NCI-H460 (cell line): ENCODE measurements at regions not wholly inside any gene's neighbourhood (a gene's known extent, or its start where the extent isn't known, plus 50 kb on each side); places are given as distances from the start of the nearest gene placed in this dataset.

ENCODE experiments used
- DNase-seq: peaks from one replicate; pipeline ENCODE4 v3.0.0-alpha.2; 2016; ENCODE audit warnings: low read depth; ENCODE audit errors: extremely low read depth

DNA sequence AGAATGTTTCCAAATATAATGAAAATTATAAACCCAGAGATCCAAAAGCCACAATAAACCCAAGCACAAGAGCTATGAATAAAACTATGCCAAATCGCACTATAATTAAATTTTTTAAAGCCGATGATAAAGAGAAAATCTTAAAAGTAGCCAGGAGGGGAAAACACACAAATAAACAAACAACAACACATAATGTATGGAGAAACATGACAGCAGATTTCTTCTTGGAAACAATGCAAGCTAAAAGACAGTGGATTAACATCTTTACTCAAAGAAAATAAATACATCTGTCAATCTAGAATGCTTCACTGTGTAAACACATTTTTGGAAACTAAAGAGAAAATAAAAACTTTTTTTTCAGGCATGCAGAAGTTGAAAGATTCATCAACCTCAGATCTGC lies 53.0 kb upstream of the SMOX start:
- DNase-seq, result no peak

DNA sequence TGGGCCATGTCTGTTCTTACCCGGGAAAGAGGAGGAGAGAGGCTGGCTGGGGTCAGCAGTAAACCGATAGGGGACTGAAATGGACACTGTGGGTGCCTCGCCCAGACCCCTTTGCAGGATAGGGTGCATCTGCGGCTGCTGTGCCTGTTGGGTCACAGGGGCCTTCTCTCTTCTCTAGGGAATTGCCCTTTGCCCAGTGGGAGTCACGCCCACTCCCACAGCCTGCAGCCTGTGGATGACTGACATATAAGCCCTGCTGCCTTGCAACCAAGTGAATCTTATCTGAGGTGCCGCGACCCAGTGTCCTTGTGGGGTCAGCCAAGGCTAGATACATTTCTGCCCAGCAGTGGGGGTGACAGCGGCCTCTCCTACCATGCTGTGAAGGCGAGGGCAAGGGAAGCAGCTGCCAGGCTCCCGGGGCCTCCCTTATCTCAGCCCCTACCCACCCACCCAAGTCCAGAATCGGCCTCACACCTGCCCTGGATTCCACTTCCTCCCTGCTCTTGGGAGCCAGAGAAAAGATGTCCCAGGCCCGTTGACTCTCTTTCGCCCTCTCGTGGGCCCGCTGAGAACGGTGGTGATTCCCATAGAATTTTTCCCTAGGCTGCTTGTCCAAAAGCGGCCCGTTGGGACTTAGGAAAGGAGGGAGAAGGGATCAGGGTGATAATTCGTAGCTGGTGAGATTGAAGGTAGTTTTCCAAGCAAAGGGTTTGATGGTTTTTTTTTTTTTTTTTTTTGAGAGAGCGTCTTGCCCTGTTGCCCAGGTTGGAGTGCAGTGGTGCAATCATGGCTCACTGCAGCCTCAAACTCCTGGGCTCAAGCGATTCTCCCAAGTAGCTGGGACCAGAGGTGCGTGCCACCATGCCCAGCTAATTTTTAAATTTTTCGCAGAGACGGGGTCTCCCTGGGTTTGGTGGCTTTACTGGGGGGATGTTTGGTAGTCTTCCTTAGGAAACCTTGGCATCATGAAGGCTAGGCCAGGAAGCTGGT lies 56.8 kb upstream of the SMOX start:
- DNase-seq, result peak; percentile 62

GRCh38 chr20:4090756-4091489 lies 57.7 kb upstream of the SMOX start:
- DNase-seq, result no peak

- no peak for DNase-seq
These were observed 58.7 kb upstream of the SMOX start for GRCh38 chr20:4089756-4090487.

DNA sequence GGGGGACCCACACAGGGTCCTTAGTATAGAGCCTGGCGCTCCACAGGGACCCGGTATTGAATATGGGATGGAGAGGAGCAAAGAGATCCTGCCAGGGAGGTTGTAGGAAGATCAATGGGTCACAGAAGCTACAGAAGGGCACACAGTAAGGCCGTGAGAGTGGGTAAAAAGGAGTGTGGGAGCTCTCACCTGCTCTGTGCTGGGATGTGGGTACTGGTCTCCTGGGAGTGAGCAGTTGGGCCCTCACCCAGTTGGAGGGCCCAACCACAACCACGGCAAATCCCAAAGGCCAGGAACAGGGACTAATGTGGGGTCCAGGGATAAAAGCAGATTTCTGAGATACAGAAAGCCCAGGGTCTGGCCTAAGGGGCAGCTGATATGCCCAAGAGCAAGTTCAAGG lies 59.9 kb upstream of the SMOX start:
- no peak for DNase-seq

- no peak for DNase-seq
These were observed 60.7 kb upstream of the SMOX start for GRCh38 chr20:4087923-4088322.

DNA sequence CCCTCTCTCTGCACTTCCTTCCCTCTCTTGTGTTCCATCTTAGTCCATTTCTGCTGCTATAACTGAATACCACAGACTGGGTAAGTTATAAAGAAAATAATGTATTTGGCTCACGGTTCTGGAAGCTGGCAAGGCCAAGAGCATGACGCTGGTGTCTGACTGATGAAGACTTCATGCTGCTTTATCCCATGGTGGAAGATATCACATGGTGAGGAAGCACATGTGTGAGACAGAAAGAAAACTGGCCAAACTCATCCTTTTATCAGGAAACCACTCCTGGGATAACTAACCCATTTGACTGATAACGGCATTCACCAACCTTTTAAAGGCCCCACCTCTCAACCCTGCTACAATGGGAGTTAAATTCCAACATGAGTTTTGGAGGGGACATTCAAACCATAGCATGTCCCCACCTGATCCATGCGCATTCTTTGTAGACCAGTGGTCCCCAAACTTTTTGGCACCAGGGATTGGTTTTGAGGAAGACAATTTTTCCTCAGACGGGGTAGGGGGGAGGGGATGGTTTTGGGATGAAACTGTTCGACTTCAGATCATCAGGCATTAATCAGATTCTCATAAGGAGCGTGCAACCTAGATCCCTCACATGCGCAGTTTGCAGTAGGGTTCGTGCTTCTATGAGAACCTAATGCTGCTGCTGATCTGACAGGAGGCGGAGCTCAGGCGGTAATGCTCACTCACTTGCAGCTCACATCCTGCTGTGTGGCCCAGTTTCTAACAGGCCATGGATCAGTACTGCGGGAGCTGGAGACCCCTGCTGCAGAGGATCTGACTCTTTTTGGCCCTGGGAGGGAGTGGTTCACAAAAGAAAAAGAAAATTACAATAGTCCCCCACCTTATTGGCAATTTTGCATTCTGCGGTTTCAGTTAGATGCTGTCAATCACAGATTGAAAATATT lies 61.6 kb upstream of the SMOX start:
- no peak for DNase-seq

DNA sequence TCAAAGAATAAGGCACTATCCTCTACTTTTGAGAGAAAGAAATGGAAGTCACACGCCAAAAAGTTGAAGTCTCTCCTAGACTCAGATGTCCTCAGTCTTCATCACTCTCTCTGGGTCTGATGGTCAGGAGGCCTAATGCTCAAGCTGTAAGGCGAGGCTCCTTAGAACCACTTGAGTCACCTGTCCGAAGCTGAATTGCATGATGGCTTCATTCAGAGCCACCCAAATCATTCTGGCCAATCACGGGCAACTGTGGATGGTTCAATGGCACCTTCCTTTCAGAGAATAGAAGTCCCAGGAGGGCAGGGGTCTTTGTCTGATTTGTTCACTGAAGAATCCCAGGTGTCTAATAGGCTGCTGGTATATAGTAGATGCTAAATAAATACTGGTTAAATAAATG lies 63.9 kb upstream of the SMOX start:
- no peak for DNase-seq

GRCh38 chr20:4084096-4084495 lies 64.5 kb upstream of the SMOX start:
- DNase-seq, result no peak

DNA sequence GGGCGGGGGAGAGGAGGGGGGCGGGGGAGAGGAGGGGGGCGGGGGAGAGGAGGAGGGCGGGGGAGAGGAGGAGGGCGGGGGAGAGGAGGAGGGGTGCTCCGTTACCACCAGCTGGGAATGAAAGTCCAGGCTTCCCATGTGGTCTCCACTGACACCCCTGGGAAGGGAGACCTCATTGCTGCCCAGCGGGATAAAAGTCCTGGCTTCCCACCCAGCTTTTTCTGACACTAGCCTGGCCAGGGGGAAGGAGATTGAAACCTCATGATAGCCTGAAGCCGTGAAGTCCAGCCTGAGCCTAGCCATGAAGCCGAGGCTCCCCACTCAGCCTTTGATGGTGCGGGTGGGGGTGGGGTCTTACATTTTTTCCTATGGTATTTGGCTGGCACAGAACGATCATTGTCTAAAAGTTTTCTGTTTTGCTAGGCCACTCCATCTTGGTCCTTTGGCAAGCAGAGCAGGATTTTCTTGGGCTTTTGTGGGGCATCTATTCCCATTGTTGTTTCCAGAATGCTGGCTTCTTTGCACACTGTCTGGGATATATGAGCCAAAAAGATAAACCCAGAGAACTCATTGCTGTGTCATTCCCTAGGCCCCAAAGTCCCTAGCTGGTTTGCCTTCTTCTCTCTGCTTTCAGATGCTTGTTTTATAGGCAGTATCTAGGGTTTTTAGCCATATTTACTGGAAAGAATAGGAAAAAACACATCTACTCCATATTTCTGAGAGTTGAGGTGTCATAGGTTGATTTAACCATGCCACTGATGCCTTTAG lies 65.3 kb upstream of the SMOX start:
- no peak for DNase-seq

DNA sequence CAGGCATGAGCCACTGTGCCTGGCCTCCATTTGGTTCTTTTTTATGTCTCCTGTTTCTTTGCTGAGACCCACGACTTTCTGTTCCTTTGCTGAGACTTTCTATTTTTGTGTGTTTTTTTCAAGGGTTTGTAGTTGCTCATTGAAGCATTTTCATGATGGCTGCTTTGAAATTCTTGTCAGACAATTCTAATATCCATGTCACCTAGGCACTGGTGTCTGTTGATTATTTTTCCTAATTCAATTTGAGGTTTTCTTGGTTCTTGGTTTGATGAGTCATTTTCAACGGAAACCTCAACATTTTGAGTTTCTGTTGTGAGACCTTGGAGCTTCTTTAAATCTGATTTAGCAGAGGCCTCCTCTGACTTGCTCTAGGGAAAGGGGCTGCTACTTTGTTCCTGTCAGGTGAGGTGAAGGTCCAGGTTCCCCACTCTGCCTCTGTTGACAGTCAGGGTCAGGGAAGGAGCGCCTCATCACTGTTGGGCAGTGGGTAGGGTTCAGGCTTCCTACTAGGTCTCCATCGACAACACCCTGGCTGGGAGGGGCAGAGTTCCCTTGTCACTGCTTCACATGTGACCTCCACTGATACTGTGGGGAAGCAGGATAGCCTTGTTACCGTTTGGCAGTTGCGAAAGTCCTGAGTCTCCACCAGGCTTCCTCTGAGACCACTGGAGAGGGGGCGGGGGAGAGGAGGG lies 66.1 kb upstream of the SMOX start:
- no peak for DNase-seq

DNA sequence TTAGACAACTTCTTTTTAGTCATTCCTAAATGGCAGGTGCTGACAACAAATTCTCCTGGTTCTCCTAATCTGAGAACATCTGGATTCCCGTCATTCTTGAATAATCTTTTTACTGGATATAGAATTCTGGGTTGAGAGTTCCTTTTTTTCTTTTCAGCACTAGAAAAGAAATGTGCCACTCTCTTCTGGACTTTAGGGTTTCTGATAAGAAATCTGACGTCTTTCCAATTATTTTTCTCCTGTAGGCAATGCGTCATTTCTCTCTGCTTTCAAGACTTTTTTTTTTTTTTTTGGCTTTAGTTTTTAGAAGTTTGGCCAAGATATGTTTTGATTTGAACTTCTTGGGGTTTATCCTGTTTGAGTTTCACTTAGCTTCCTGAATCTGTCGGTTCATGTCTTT lies 66.1 kb upstream of the RNF24 start:
- no peak for DNase-seq

DNA sequence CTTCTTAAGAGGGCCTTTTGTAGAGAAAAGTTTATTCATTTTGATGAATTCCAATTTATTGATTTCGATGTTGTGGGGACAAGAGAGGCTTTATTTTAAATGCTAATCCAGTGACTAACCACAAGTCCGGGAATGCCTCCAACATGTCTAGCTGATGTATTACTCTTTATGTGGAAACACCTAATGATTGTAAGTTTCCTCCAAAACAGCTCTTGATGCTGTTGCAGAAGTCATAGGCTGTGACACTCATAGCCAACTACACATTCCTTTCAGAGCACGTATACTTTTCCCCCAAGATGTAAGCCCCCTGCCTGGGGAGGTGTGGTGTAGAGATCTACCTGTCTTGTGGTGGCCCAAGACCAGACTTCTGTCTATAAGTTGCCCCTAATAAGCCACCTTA lies 61.3 kb upstream of the RNF24 start:
- DNase-seq, result no peak

DNA sequence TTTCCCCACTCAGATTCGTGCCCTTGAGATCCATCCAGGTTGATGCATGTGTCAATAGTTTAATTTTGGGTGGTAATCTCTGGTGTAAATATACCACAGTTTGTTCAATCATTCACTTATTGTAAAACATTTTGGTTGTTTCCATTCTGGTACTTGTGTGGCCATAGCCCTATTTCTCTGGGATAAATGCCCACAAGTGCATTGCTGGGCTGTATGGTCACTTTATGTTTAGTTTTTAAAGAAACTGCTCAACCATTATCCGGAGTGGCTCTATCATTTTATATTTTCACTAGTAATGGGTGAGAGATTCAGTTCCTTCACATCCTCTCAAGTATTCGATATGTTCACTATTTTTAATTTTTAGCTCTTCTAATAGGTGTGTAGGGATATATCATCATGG lies 60.7 kb upstream of the RNF24 start:
- DNase-seq, result no peak

DNA sequence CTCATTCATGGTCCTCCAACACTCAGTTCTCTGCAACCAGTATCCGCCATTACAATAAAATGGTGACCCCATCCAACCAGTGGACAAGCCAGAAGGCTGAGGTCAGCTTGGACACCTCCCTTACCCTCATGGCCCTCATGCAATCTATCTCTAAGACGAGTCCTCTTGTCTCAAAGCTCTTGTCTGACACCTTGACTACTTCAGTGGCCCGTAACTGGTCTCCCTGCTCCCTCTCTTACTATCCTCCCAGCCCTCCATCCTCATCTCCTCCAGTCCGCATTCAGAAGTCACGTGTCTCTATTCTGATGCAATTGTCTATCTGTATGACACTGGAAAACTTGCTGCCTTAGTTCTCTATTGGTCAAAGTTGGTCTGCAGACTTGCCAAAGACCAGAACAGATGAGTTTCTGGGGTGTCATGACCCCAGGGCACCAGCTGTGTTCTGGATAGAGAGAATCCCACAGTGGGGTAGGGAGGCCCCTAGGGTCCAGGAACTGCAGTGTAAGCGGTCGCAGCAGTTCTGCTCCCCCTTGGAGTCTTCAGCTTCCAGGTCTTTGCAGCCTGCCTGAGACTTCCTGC lies 59.6 kb upstream of the RNF24 start:
- DNase-seq, result no peak

- no peak for DNase-seq
These were observed 58.7 kb upstream of the RNF24 start for GRCh38 chr20:4073852-4074741.

DNA sequence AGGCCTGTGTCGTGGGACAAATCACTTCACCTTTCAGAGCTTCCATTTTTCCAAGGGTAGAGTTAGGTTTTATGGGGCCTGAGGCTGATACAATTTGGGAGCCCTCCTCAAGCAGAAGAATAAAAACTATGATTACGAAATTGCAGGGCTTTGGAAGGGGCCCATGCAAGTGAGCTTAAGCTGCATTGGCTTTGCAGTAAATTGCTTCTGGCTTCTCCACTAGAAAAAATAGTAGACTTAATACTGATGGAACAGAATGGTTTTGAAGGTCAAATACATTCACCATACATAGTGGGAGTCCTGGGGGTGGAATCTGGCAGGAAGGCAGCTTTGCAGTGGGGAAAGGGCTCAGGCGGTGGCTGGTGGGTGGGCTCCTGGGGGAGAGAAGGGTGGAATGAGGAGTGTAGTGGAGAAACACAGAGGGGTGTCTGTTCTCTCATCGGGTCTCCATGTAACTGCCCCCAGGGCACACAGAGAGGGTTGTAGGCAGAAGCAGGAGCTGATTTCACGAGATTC lies 55.9 kb upstream of the RNF24 start:
- DNase-seq, result no peak
